ENCODE measurements at regions not wholly inside any gene's neighbourhood (a gene's known extent, or its start where the extent isn't known, plus 50 kb on each side); places are given as distances from the start of the nearest gene placed in this dataset.

- in situ Hi-C loops (cut with HindIII; ENCODE audit: low sequenced_read_pairs): no loop called here
These were observed 54.4 kb upstream of the RFLNA start for GRCh38 chr12:124240493-124240892.

- in situ Hi-C loops (cut with HindIII; ENCODE audit: low sequenced_read_pairs): no loop called here
These were observed 52.9 kb upstream of the RFLNA start for GRCh38 chr12:124241776-124242528.

GRCh38 chr12:124242529-124243065 lies 52.3 kb upstream of the RFLNA start:
- in situ Hi-C loops (cut with HindIII; ENCODE audit: low sequenced_read_pairs): no loop called here

GRCh38 chr12:124243936-124244335 lies 51.0 kb upstream of the RFLNA start:
- in situ Hi-C loops (cut with HindIII; ENCODE audit: low sequenced_read_pairs): no loop called here

All from endothelial cell of hepatic sinusoid (primary cell).